Stimulated activated CD4-positive, alpha-beta T cell treated with anti-CD3 and anti-CD28 coated beads, Interleukin-1b, Interleukin-23, amount 100 ng/mL, for 4 hours (primary cell): ENCODE measurements at regions not wholly inside any gene's neighbourhood (a gene's known extent, or its start where the extent isn't known, plus 50 kb on each side); places are given as distances from the start of the nearest gene placed in this dataset.

Experiments
- DNase-seq, 2 donors: peaks; one replicate each; pipeline ENCODE4 v3.0.0-alpha.2; 2020; ENCODE audit warnings: low read depth in 2 of 2

- DNase-seq: no peak
These were observed 162.1 kb upstream of the SHH start for GRCh38 chr7:155974186-155974897.

- DNase-seq: no peak
These were observed 161.3 kb upstream of the SHH start for GRCh38 chr7:155973451-155973997.

- DNase-seq: no peak
These were observed 160.6 kb upstream of the SHH start for GRCh38 chr7:155972651-155973390.

GRCh38 chr7:155972247-155972646, 160.0 kb upstream of the SHH start:
- no peak for DNase-seq

GRCh38 chr7:155971180-155971770, 159.0 kb upstream of the SHH start:
- DNase-seq: no peak

- no peak for DNase-seq
These were observed 157.1 kb upstream of the SHH start for GRCh38 chr7:155969192-155969929.

- no peak for DNase-seq
These were observed 152.7 kb upstream of the SHH start for GRCh38 chr7:155965010-155965409.

GRCh38 chr7:155964543-155964942, 152.3 kb upstream of the SHH start:
- no peak for DNase-seq

GRCh38 chr7:155963771-155964195, 151.5 kb upstream of the SHH start:
- DNase-seq: no peak

GRCh38 chr7:155963356-155963755, 151.1 kb upstream of the SHH start:
- DNase-seq: no peak

GRCh38 chr7:155962968-155963300, 150.7 kb upstream of the SHH start:
- DNase-seq: no peak

GRCh38 chr7:155962191-155962967, 150.1 kb upstream of the SHH start:
- DNase-seq: no peak

- DNase-seq: peak in 1 of 2 donors; percentile 18
These were observed 149.3 kb upstream of the SHH start for GRCh38 chr7:155961241-155962190.

- DNase-seq: no peak
These were observed 147.6 kb upstream of the SHH start for GRCh38 chr7:155959894-155960293.

- DNase-seq: no peak
These were observed 144.7 kb upstream of the SHH start for GRCh38 chr7:155956977-155957376.

- DNase-seq: no peak
These were observed 143.0 kb upstream of the SHH start for GRCh38 chr7:155955367-155955635.

- no peak for DNase-seq
These were observed 142.5 kb upstream of the SHH start for GRCh38 chr7:155954550-155955366.

GRCh38 chr7:155953781-155954549, 141.7 kb upstream of the SHH start:
- no peak for DNase-seq

GRCh38 chr7:155953501-155953778, 141.2 kb upstream of the SHH start:
- DNase-seq: no peak
